ENCODE measurements at regions not wholly inside any gene's neighbourhood (a gene's known extent, or its start where the extent isn't known, plus 50 kb on each side); places are given as distances from the start of the nearest gene placed in this dataset.

DNA sequence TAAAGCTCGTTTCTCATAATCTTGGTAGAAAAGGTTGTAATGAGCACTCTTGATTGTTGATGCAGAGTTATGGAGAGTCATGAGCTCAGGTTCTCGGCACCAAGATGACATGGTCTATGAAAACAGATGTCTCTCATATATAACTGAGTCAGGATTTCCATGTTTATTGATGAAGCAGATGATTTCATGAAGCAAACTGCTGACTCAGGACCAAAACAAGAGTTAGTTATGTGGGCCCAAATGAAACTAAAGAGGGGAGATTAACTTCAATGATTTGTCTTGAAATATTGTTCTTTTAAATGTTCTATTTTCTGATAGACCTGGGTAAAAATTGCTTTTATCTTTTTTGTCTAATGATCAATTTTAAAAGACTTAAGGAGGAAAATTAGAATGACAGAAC, 258.6 kb upstream of the CTNND2 start:
- no peak for TF ChIP-seq ZFP30 (CRISPR knock-in tag; IDR thresholded peaks at IDR 0.05)
- no peak for TF ChIP-seq SNAI2 (CRISPR knock-in tag; IDR thresholded peaks at IDR 0.05)
- no peak for TF ChIP-seq TOX (CRISPR knock-in tag; IDR thresholded peaks at IDR 0.05; ENCODE audit: borderline replicate concordance)
- ATAC-seq, result no peak

DNA sequence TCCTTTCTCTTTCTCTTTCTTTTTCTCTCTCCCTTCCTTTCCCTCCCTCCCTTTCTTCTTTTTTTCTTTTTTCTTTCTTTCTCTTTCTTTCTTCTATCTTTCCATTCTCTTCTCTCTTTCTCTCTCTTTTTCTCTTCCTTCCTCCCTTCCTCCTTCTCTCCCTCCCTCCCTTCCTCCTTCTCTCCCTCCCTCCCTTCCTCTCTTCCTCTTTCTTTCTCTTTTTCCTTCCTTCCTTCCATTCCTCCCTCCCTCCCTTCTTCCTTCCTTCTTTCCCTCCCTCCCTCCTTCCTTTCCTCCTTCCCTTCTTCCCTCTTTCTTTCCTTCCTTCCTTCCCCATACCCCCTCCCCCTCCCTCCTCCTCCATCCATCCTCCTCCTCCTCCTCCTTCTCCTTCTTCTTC, 243.3 kb upstream of the CTNND2 start:
- TF ChIP-seq BACH2 (CRISPR knock-in tag; IDR thresholded peaks at IDR 0.05; ENCODE audit: borderline replicate concordance) (no peak), PPARA (CRISPR knock-in tag; IDR thresholded peaks at IDR 0.05; ENCODE audit: borderline replicate concordance) (no peak), ESRRG (CRISPR knock-in tag; IDR thresholded peaks at IDR 0.05) (no peak), ARNTL (CRISPR knock-in tag; IDR thresholded peaks at IDR 0.05; ENCODE audit: borderline replicate concordance, low read depth) (no peak), CSDC2 (CRISPR knock-in tag; IDR thresholded peaks at IDR 0.05) (no peak), OSR1 (CRISPR knock-in tag; IDR thresholded peaks at IDR 0.05) (no peak), GLIS3 (CRISPR knock-in tag; IDR thresholded peaks at IDR 0.05) (no peak), ZFP3 (CRISPR knock-in tag; IDR thresholded peaks at IDR 0.05) (no peak), ZNF70 (CRISPR knock-in tag; IDR thresholded peaks at IDR 0.05) (no peak), ZNF565 (CRISPR knock-in tag; conservative IDR thresholded peaks at IDR 0.05; ENCODE audit: low read depth) (no peak), RARB (CRISPR knock-in tag; IDR thresholded peaks at IDR 0.05) (no peak), ISL1 (CRISPR knock-in tag; IDR thresholded peaks at IDR 0.05) (no peak), TOX (CRISPR knock-in tag; IDR thresholded peaks at IDR 0.05; ENCODE audit: borderline replicate concordance) (no peak), ZC3H10 (CRISPR knock-in tag; IDR thresholded peaks at IDR 0.05) (no peak)
- TF ChIP-seq, protein P1, sequence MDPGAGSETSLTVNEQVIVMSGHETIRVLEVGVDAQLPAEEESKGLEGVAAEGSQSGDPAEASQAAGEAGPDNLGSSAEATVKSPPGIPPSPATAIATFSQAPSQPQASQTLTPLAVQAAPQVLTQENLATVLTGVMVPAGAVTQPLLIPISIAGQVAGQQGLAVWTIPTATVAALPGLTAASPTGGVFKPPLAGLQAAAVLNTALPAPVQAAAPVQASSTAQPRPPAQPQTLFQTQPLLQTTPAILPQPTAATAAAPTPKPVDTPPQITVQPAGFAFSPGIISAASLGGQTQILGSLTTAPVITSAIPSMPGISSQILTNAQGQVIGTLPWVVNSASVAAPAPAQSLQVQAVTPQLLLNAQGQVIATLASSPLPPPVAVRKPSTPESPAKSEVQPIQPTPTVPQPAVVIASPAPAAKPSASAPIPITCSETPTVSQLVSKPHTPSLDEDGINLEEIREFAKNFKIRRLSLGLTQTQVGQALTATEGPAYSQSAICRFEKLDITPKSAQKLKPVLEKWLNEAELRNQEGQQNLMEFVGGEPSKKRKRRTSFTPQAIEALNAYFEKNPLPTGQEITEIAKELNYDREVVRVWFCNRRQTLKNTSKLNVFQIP (CRISPR knock-in tag; IDR thresholded peaks at IDR 0.05; ENCODE audit: borderline replicate concordance, low read depth), result no peak
- TF ChIP-seq, protein P2, sequence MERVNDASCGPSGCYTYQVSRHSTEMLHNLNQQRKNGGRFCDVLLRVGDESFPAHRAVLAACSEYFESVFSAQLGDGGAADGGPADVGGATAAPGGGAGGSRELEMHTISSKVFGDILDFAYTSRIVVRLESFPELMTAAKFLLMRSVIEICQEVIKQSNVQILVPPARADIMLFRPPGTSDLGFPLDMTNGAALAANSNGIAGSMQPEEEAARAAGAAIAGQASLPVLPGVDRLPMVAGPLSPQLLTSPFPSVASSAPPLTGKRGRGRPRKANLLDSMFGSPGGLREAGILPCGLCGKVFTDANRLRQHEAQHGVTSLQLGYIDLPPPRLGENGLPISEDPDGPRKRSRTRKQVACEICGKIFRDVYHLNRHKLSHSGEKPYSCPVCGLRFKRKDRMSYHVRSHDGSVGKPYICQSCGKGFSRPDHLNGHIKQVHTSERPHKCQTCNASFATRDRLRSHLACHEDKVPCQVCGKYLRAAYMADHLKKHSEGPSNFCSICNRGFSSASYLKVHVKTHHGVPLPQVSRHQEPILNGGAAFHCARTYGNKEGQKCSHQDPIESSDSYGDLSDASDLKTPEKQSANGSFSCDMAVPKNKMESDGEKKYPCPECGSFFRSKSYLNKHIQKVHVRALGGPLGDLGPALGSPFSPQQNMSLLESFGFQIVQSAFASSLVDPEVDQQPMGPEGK (CRISPR knock-in tag; IDR thresholded peaks at IDR 0.05; ENCODE audit: borderline replicate concordance), result no peak
- TF ChIP-seq, protein P3, sequence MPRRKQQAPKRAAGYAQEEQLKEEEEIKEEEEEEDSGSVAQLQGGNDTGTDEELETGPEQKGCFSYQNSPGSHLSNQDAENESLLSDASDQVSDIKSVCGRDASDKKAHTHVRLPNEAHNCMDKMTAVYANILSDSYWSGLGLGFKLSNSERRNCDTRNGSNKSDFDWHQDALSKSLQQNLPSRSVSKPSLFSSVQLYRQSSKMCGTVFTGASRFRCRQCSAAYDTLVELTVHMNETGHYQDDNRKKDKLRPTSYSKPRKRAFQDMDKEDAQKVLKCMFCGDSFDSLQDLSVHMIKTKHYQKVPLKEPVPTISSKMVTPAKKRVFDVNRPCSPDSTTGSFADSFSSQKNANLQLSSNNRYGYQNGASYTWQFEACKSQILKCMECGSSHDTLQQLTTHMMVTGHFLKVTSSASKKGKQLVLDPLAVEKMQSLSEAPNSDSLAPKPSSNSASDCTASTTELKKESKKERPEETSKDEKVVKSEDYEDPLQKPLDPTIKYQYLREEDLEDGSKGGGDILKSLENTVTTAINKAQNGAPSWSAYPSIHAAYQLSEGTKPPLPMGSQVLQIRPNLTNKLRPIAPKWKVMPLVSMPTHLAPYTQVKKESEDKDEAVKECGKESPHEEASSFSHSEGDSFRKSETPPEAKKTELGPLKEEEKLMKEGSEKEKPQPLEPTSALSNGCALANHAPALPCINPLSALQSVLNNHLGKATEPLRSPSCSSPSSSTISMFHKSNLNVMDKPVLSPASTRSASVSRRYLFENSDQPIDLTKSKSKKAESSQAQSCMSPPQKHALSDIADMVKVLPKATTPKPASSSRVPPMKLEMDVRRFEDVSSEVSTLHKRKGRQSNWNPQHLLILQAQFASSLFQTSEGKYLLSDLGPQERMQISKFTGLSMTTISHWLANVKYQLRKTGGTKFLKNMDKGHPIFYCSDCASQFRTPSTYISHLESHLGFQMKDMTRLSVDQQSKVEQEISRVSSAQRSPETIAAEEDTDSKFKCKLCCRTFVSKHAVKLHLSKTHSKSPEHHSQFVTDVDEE (CRISPR knock-in tag; IDR thresholded peaks at IDR 0.05), result no peak
- TF ChIP-seq, protein P4, sequence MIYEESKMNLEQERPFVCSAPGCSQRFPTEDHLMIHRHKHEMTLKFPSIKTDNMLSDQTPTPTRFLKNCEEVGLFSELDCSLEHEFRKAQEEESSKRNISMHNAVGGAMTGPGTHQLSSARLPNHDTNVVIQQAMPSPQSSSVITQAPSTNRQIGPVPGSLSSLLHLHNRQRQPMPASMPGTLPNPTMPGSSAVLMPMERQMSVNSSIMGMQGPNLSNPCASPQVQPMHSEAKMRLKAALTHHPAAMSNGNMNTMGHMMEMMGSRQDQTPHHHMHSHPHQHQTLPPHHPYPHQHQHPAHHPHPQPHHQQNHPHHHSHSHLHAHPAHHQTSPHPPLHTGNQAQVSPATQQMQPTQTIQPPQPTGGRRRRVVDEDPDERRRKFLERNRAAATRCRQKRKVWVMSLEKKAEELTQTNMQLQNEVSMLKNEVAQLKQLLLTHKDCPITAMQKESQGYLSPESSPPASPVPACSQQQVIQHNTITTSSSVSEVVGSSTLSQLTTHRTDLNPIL (CRISPR knock-in tag; IDR thresholded peaks at IDR 0.05; ENCODE audit: low read depth), result no peak
- ATAC-seq, result no peak

DNA sequence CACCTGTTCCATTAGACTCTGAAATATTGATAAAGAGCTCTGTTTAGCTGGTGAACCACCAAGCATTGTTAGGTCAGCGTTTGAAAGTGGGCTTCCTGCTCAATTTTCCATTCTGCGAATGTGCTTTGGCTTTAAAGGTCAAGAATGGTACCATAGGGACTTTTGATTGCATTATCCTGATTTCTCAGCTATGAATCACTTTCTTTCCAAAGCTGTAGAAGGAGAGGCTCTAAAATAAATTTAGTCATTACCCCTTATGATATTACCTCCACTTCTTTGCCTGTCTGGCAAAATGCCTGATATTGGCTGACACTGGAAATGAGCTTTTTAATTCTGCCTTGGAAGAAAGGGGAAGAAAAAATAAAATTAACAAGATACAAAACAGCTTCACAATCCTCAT, 237.2 kb upstream of the CTNND2 start:
- ATAC-seq, result no peak
- TF ChIP-seq, protein P1 (CRISPR knock-in tag; IDR thresholded peaks at IDR 0.05; ENCODE audit: borderline replicate concordance, low read depth), result no peak
- TF ChIP-seq, protein P3 (CRISPR knock-in tag; IDR thresholded peaks at IDR 0.05), result no peak
- TF ChIP-seq OSR1 (CRISPR knock-in tag; IDR thresholded peaks at IDR 0.05), result no peak
- TF ChIP-seq ZFP30 (CRISPR knock-in tag; IDR thresholded peaks at IDR 0.05), result no peak
- no peak for TF ChIP-seq CSDC2 (CRISPR knock-in tag; IDR thresholded peaks at IDR 0.05)
- no peak for TF ChIP-seq ZNF565 (CRISPR knock-in tag; conservative IDR thresholded peaks at IDR 0.05; ENCODE audit: low read depth)
- TF ChIP-seq, protein P4 (CRISPR knock-in tag; IDR thresholded peaks at IDR 0.05; ENCODE audit: low read depth), result no peak
- TF ChIP-seq ZNF70 (CRISPR knock-in tag; IDR thresholded peaks at IDR 0.05), result no peak
- TF ChIP-seq, protein P2 (CRISPR knock-in tag; IDR thresholded peaks at IDR 0.05; ENCODE audit: borderline replicate concordance), result no peak
- TF ChIP-seq ZC3H10 (CRISPR knock-in tag; IDR thresholded peaks at IDR 0.05), result no peak
- TF ChIP-seq ISL1 (CRISPR knock-in tag; IDR thresholded peaks at IDR 0.05), result no peak
- no peak for TF ChIP-seq PPARA (CRISPR knock-in tag; IDR thresholded peaks at IDR 0.05; ENCODE audit: borderline replicate concordance)
- TF ChIP-seq ZNF8 (CRISPR knock-in tag; IDR thresholded peaks at IDR 0.05), result no peak
- TF ChIP-seq SNAI2 (CRISPR knock-in tag; IDR thresholded peaks at IDR 0.05), result no peak
- TF ChIP-seq GLIS3 (CRISPR knock-in tag; IDR thresholded peaks at IDR 0.05), result no peak
- no peak for TF ChIP-seq RARB (CRISPR knock-in tag; IDR thresholded peaks at IDR 0.05)

Data from SK-N-SH treated with all-trans-retinoic acid at 6 μM for 48 hours (cell line).